ENCODE measurements at regions not wholly inside any gene's neighbourhood (a gene's known extent, or its start where the extent isn't known, plus 50 kb on each side); places are given as distances from the start of the nearest gene placed in this dataset.

DNA sequence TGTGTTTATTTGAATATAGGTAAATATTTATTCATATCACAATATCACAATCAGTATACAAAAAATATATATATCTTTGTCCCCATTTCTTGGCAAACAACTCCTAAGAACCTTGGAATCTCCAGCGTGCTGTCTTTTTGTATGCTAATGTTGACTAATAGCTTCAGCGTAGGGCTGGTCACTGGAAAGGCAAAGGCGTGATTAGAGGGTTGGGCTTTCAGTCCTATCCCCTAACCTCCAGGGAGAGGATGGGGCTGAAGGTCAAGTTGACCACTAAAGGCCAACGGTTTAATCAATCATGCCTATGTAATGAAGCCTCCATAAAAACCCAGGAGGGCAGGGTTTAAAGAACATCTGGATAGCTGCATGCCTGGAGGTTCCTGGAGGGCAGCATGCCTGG, 79.6 kb upstream of the BNC2 start:
- no peak for DNase-seq

DNA sequence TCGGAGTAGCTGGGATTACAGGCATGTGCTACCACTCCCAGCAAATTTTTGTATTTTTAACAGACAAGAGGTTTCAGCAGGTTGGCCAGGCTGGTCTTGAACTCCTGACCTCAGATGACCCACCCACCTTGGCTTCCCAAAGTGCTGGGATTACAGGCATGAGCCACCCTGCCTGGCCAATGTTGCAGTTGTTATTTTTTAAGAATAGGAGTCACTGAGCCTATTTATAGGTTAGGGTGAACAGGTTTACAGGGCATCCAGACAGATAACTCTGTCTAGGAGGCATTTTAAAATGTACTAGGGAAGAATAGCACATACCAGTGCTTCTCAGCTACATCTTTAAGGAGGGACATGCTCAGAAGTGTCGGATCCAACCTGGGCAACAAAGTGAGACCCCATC, 60.1 kb upstream of the BNC2 start:
- DNase-seq, result no peak

DNA sequence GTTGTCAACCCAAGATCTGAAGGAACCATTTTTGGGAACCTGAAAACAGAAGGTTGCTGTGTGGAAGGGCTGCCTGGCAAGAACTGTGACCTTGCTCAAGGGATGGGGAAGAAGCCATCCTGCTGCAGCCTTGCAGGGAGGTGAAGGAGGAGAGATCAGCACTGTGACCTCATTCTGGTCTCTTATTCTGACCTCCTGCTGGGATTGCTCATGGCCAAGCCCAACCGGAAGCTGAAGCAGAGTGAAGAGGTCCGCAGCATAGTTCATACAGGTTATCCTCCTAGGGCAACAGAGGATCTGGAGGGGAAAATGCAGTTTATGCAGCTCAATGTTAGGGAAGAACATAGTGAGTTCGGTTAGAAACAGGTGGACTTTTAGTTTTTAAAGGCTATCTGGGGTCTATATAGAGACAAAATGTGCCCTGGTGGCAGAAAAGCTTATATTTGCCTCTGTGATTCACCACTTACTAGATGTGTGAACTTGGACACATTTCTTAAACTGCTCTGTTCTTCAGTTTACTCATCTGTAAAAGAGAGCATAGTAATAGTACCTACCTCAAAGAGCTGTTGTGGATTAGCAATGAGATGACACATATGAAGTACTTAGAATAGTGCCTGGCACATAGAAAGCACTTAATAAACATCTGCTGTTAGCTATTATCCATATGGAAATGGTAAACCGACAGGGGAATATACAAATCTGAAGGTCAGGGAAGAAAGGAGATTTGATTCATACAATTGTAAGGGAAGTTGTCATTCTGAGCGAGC, 57.9 kb upstream of the BNC2 start:
- no peak for DNase-seq

DNA sequence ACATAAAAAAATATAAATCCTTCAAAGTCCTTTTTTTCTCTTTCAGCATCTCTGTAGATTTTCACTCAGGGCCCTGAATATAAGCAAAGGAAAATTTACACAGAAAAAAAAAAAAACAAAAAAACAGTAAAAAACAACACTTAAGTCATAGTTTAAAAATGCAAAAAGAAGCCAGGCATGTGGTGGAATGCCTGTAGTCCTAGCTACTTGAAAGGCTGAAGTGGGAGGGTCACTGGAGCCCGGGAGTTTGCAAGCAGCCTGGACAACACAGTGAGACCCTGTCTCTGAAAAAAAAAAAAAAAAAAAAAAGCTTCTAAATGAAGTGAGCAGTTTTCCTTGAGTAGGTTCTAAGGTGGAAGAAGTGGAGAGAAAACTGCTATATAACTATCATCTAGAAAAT, 55.0 kb upstream of the BNC2 start:
- no peak for DNase-seq

DNA sequence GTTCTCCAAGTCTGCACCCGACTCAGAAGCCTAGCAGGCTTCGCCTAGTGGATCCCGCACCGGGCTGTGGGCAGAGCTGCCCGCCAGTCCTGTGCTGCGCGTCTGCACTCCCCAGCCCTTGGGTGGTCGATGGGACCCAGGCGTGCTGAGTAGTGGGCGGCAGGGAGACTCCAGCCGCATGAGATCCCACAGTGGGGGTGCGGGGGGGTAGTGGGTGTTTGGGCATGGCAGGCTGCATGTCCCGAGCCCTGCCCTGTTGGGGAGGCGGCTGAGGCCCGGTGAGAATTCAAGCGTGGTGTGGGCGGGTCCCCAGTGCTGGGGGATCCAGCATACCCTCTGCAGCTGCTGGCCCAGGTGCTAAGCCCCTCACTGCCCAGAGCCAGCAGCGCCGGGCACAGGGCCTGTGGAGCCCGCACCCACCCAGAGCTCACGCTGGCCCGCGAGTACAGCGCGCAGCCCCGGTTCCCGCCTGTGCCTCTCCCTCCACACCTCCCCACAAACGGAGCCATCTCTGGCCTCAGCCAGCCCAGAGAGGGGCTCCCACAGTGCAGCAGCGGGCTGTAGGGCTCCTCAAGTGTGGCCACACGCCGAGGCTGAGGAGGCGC, 53.9 kb upstream of the BNC2 start:
- no peak for DNase-seq

DNA sequence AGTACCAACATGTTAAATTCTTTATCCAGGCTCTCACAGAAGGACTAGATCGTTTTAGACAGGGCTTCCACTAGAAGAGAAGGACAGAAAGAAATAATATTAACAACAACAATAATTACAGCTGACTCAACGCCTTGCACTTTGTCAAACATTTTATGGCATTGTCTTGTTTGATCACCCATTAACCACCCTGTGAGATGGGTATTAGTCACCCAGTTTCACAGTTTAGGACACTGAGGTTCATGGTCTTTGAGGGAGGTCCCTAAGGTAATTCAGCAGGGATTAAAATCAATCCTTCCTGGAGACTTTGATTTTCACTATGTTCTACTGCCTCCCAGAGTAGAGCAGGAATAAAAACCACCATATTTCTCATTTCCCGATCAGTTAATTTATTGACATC, 51.4 kb upstream of the BNC2 start:
- no peak for DNase-seq

Data from KG1 (cell line).